ENCODE measurements at regions not wholly inside any gene's neighbourhood (a gene's known extent, or its start where the extent isn't known, plus 50 kb on each side); places are given as distances from the start of the nearest gene placed in this dataset.

GRCh38 chr2:67725731-67726130 is 328.6 kb downstream of the ETAA1 start:
- H3K9ac ChIP-seq (ENCODE audit: insufficient read depth in 1 of 2, low read length in 2 of 2) = no peak overlapping the region
- ATAC-seq (ENCODE audit: insufficient read depth, low FRiP score) = no peak
- DNase-seq = no peak
- H3K27ac ChIP-seq (ENCODE audit: low read depth in 1 of 2, low read length in 1 of 2) = no peak overlapping the region
- no peaks in the 10 kb centered on the region for H3K4me1 ChIP-seq (ENCODE audit: control insufficient read depth in 5 of 5, insufficient read depth in 5 of 5, low read length in 5 of 5)
- H3K36me3 ChIP-seq (ENCODE audit: control insufficient read depth in 4 of 4, insufficient read depth in 4 of 4, low read length in 4 of 4) = no peaks in the 10 kb centered on the region
- no peaks in the 10 kb centered on the region for H3K9me3 ChIP-seq (ENCODE audit: control insufficient read depth in 4 of 4, insufficient read depth in 3 of 4, low read length in 3 of 4)
- 58 to 79% methylated on average over 1 of the region's 1 CpG for WGBS, 2 donors
- TF ChIP-seq CTCF (IDR thresholded peaks at IDR 0.05; ENCODE audit: control extremely low read depth, extremely low read depth) = no peak
- H3K27me3 ChIP-seq (ENCODE audit: control insufficient read depth in 3 of 3, insufficient read depth in 3 of 3, low read length in 2 of 3) = no peaks in the 10 kb centered on the region
- no peak overlapping the region for H3K4me3 ChIP-seq

GRCh38 chr2:67726416-67726815 is 329.3 kb downstream of the ETAA1 start:
- Histone ChIP-seq H3K9ac (ENCODE audit: insufficient read depth in 1 of 2, low read length in 2 of 2) (no peak overlapping the region), H3K4me1 (ENCODE audit: control insufficient read depth in 5 of 5, insufficient read depth in 5 of 5, low read length in 5 of 5) (no peaks in the 10 kb centered on the region), H3K4me3 (no peak overlapping the region), H3K27me3 (ENCODE audit: control insufficient read depth in 3 of 3, insufficient read depth in 3 of 3, low read length in 2 of 3) (no peaks in the 10 kb centered on the region), H3K9me3 (ENCODE audit: control insufficient read depth in 4 of 4, insufficient read depth in 3 of 4, low read length in 3 of 4) (no peaks in the 10 kb centered on the region), H3K36me3 (ENCODE audit: control insufficient read depth in 4 of 4, insufficient read depth in 4 of 4, low read length in 4 of 4) (no peaks in the 10 kb centered on the region), H3K27ac (ENCODE audit: low read depth in 1 of 2, low read length in 1 of 2) (no peak overlapping the region)
- no peak for TF ChIP-seq CTCF (IDR thresholded peaks at IDR 0.05; ENCODE audit: control extremely low read depth, extremely low read depth)
- no peak for DNase-seq
- no peak for ATAC-seq (ENCODE audit: insufficient read depth, low FRiP score)
- WGBS, 2 donors = 82 to 89% methylated on average over 4 of the region's 4 CpGs

- H3K4me3 ChIP-seq = no peak overlapping the region
- no peaks in the 10 kb centered on the region for H3K27me3 ChIP-seq (ENCODE audit: control insufficient read depth in 3 of 3, insufficient read depth in 3 of 3, low read length in 2 of 3)
- H3K36me3 ChIP-seq (ENCODE audit: control insufficient read depth in 4 of 4, insufficient read depth in 4 of 4, low read length in 4 of 4) = no peaks in the 10 kb centered on the region
- DNase-seq = no peak
- H3K27ac ChIP-seq (ENCODE audit: low read depth in 1 of 2, low read length in 1 of 2) = no peak overlapping the region
- no peaks in the 10 kb centered on the region for H3K9me3 ChIP-seq (ENCODE audit: control insufficient read depth in 4 of 4, insufficient read depth in 3 of 4, low read length in 3 of 4)
- 84 to 89% methylated on average over 9 of the region's 9 CpGs for WGBS, 2 donors
- no peak for TF ChIP-seq CTCF (IDR thresholded peaks at IDR 0.05; ENCODE audit: control extremely low read depth, extremely low read depth)
- no peak overlapping the region for H3K9ac ChIP-seq (ENCODE audit: insufficient read depth in 1 of 2, low read length in 2 of 2)
- no peaks in the 10 kb centered on the region for H3K4me1 ChIP-seq (ENCODE audit: control insufficient read depth in 5 of 5, insufficient read depth in 5 of 5, low read length in 5 of 5)
- ATAC-seq (ENCODE audit: insufficient read depth, low FRiP score) = no peak
Measured at GRCh38 chr2:67727131-67727530, 330.0 kb downstream of the ETAA1 start.

- Histone ChIP-seq H3K4me1 (ENCODE audit: control insufficient read depth in 5 of 5, insufficient read depth in 5 of 5, low read length in 5 of 5) (no peaks in the 10 kb centered on the region), H3K36me3 (ENCODE audit: control insufficient read depth in 4 of 4, insufficient read depth in 4 of 4, low read length in 4 of 4) (no peaks in the 10 kb centered on the region), H3K9ac (ENCODE audit: insufficient read depth in 1 of 2, low read length in 2 of 2) (no peak overlapping the region), H3K9me3 (ENCODE audit: control insufficient read depth in 4 of 4, insufficient read depth in 3 of 4, low read length in 3 of 4) (no peaks in the 10 kb centered on the region), H3K27me3 (ENCODE audit: control insufficient read depth in 3 of 3, insufficient read depth in 3 of 3, low read length in 2 of 3) (no peaks in the 10 kb centered on the region), H3K4me3 (no peak overlapping the region), H3K27ac (ENCODE audit: low read depth in 1 of 2, low read length in 1 of 2) (no peak overlapping the region)
- 83 to 88% methylated on average over 4 of the region's 4 CpGs for WGBS, 2 donors
- DNase-seq (no peak), ATAC-seq (ENCODE audit: insufficient read depth, low FRiP score) (no peak)
- no peak for TF ChIP-seq CTCF (IDR thresholded peaks at IDR 0.05; ENCODE audit: control extremely low read depth, extremely low read depth)
Measured at GRCh38 chr2:67727623-67728022, 330.5 kb downstream of the ETAA1 start.
